Germinal center (tissue), 1 donor: ENCODE measurements at regions not wholly inside any gene's neighbourhood (a gene's known extent, or its start where the extent isn't known, plus 50 kb on each side); places are given as distances from the start of the nearest gene placed in this dataset.
A peak's percentile ranks its signal among the peaks of the same experiment; 100 is the strongest.
"Not testable (repeated sequence)": the region's sequence is repeated elsewhere in the genome, so short reads cannot be mapped to it uniquely, and the experiment has no call there.

Experiments
- DNase-seq: peaks from one replicate; pipeline ENCODE4 v3.0.0; 2012; ENCODE audit warnings: mixed read lengths, low spot score

GRCh38 chr21:14008436-14008835 is 202.3 kb downstream of the LIPI start:
- not testable (repeated sequence) for DNase-seq

GRCh38 chr21:14008006-14008405 is 202.7 kb downstream of the LIPI start:
- DNase-seq, result not testable (repeated sequence)

- DNase-seq, result not testable (repeated sequence)
Observed at GRCh38 chr21:14006144-14006543, 204.6 kb downstream of the LIPI start.

GRCh38 chr21:13986996-13987958 is 223.5 kb downstream of the LIPI start:
- not testable (repeated sequence) for DNase-seq

GRCh38 chr21:13985865-13986863 is 224.6 kb downstream of the LIPI start:
- not testable (repeated sequence) for DNase-seq

- DNase-seq, result not testable (repeated sequence)
Observed at GRCh38 chr21:13985137-13985864, 225.5 kb downstream of the LIPI start.

- not testable (repeated sequence) for DNase-seq
Observed at GRCh38 chr21:13984728-13985127, 226.0 kb downstream of the LIPI start.

- DNase-seq, result not testable (repeated sequence)
Observed at GRCh38 chr21:13981176-13982087, 229.3 kb downstream of the LIPI start.

- peak; percentile 4 for DNase-seq
Observed at GRCh38 chr21:13980115-13980662, 230.6 kb downstream of the LIPI start.

GRCh38 chr21:13979608-13980007 is 231.1 kb downstream of the LIPI start:
- DNase-seq, result not testable (repeated sequence)

- DNase-seq, result not testable (repeated sequence)
Observed at GRCh38 chr21:13974582-13974981, 236.2 kb downstream of the LIPI start.

- not testable (repeated sequence) for DNase-seq
Observed at GRCh38 chr21:13969853-13970252, 240.9 kb downstream of the LIPI start.

GRCh38 chr21:13969002-13969401 is 241.8 kb downstream of the LIPI start:
- not testable (repeated sequence) for DNase-seq

- DNase-seq, result not testable (repeated sequence)
Observed at GRCh38 chr21:13963259-13963658, 247.5 kb downstream of the LIPI start.

GRCh38 chr21:13937236-13937635 is 273.5 kb downstream of the LIPI start:
- no peak for DNase-seq

GRCh38 chr21:13936033-13936937 is 274.5 kb downstream of the LIPI start:
- not testable (repeated sequence) for DNase-seq

- not testable (repeated sequence) for DNase-seq
Observed at GRCh38 chr21:13935396-13936032, 275.2 kb downstream of the LIPI start.

GRCh38 chr21:13934887-13935342 is 275.8 kb downstream of the LIPI start:
- DNase-seq, result not testable (repeated sequence)
